ENCODE measurements at regions not wholly inside any gene's neighbourhood (a gene's known extent, or its start where the extent isn't known, plus 50 kb on each side); places are given as distances from the start of the nearest gene placed in this dataset.

- TF ChIP-seq POLR2AphosphoS5 (IDR thresholded peaks at IDR 0.05; ENCODE audit: low read depth, low read length) (no peak), TAF1 (IDR thresholded peaks at IDR 0.05; ENCODE audit: low read depth, low read length) (no peak), POLR2A (IDR thresholded peaks at IDR 0.05; ENCODE audit: low read depth, low read length) (no peak), POU2F2 (IDR thresholded peaks at IDR 0.05; ENCODE audit: low read depth, low read length) (no peak)
These were observed 257.8 kb downstream of the PLK2 start for GRCh38 chr5:58201922-58202648.
